Smooth muscle cell (in vitro differentiated cells): ENCODE measurements at regions not wholly inside any gene's neighbourhood (a gene's known extent, or its start where the extent isn't known, plus 50 kb on each side); places are given as distances from the start of the nearest gene placed in this dataset.
A peak's percentile ranks its signal among the peaks of the same experiment; 100 is the strongest.
"Not testable (repeated sequence)": the region's sequence is repeated elsewhere in the genome, so short reads cannot be mapped to it uniquely, and the experiment has no call there.

ENCODE experiments used
- DNase-seq: peaks from one replicate; lab custom pipeline; 2025; ENCODE audit not compliant: unreplicated experiment; lab: John Stamatoyannopoulos, UW
- H2AFZ ChIP-seq: fragments of 200-600 bp; sonication (generic); 2 replicates; pipeline ENCODE4 v1.6.0; 2016; ENCODE audit warnings: antibody characterized with exemption, low read depth, mild to moderate bottlenecking
- H3F3A ChIP-seq: fragments of 200-600 bp; sonication (generic); 2 replicates; pipeline ENCODE4 v1.6.0; 2017; ENCODE audit warnings: antibody characterized with exemption, low read depth
- H3K27ac ChIP-seq: fragments of 200-600 bp; sonication (generic); 2 replicates; pipeline ENCODE4 v1.5.1; 2016; ENCODE audit warnings: low read depth, mild to moderate bottlenecking
- H3K27me3 ChIP-seq: fragments of 200-600 bp; sonication (generic); 2 replicates; pipeline ENCODE4 v1.6.1; 2016; ENCODE audit warnings: low read depth, mild to moderate bottlenecking
- H3K36me3 ChIP-seq: fragments of 200-600 bp; sonication (generic); 2 replicates; pipeline ENCODE4 v1.5.1; 2016; ENCODE audit warnings: low read depth
- H3K4me1 ChIP-seq: fragments of 200-600 bp; sonication (generic); 2 replicates; pipeline ENCODE4 v1.5.1; 2016; ENCODE audit warnings: low read depth
- H3K4me2 ChIP-seq: fragments of 200-600 bp; sonication (generic); 2 replicates; pipeline ENCODE4 v1.6.0; 2016; ENCODE audit warnings: mild to moderate bottlenecking
- H3K4me3 ChIP-seq: fragments of 200-600 bp; sonication (generic); 2 replicates; pipeline ENCODE4 v1.5.1; 2016; ENCODE audit warnings: mild to moderate bottlenecking
- H3K79me2 ChIP-seq: fragments of 200-600 bp; sonication (generic); 2 replicates; pipeline ENCODE4 v1.6.0; 2016; ENCODE audit warnings: low read depth, mild to moderate bottlenecking
- H3K9ac ChIP-seq: fragments of 200-600 bp; sonication (generic); 2 replicates; pipeline ENCODE4 v1.6.0; 2016; ENCODE audit warnings: low read depth
- H3K9me3 ChIP-seq: fragments of 200-600 bp; sonication (generic); replicated peaks from 2 replicates; pipeline ENCODE4 v1.5.1; 2016; ENCODE audit warnings: low read depth
- H4K20me1 ChIP-seq: fragments of 200-600 bp; sonication (generic); 2 replicates; pipeline ENCODE4 v1.6.0; 2016; ENCODE audit warnings: low read depth
- WGBS: methylation state at CpG from one replicate; pipeline ENCODE4 v1.1.7; 2016; ENCODE audit warnings: low lambda C conversion rate; 5-methylcytosine and 5-hydroxymethylcytosine counted together
- TF ChIP-seq, protein P1 (sequence below): fragments of 200-600 bp; sonication (generic); IDR thresholded peaks from 2 replicates; pipeline ENCODE4 v1.5.1; 2017; ENCODE audit warnings: borderline replicate concordance, mild to moderate bottlenecking, antibody characterized with exemption; ENCODE audit not compliant: insufficient read depth, poor library complexity, severe bottlenecking

DNA sequence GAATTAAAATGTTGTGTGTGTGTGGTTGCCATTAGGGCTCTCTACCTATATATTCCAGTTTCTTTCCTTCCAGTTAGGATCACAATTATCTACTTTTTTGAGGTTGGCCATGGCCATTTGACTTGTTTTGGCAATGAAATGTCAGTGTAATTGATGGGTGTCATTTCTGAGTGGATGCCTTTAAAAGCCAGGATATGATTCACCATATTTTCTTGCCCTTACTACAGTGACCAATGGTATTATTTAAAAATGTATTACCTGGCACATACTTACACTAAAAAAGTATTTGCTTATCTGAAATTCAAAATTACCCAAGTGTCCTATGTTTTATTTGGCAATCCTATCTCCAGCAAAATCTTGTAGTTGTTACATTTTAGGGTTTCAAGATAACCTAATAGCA lies 258.7 kb upstream of the ACTBL2 start:
- Histone ChIP-seq H3F3A (peaks cover 8% of the 10 kb centered on the region), H4K20me1 (no peaks in the 10 kb centered on the region), H2AFZ (no peak overlapping the region), H3K9ac (no peak overlapping the region), H3K79me2 (no peaks in the 10 kb centered on the region), H3K27ac (no peak overlapping the region), H3K4me3 (no peak overlapping the region), H3K4me1 (peaks cover 18% of the 10 kb centered on the region), H3K9me3 (no peaks in the 10 kb centered on the region), H3K4me2 (no peak overlapping the region), H3K36me3 (no peaks in the 10 kb centered on the region), H3K27me3 (no peaks in the 10 kb centered on the region)
- no peak for DNase-seq
- TF ChIP-seq, protein P1, sequence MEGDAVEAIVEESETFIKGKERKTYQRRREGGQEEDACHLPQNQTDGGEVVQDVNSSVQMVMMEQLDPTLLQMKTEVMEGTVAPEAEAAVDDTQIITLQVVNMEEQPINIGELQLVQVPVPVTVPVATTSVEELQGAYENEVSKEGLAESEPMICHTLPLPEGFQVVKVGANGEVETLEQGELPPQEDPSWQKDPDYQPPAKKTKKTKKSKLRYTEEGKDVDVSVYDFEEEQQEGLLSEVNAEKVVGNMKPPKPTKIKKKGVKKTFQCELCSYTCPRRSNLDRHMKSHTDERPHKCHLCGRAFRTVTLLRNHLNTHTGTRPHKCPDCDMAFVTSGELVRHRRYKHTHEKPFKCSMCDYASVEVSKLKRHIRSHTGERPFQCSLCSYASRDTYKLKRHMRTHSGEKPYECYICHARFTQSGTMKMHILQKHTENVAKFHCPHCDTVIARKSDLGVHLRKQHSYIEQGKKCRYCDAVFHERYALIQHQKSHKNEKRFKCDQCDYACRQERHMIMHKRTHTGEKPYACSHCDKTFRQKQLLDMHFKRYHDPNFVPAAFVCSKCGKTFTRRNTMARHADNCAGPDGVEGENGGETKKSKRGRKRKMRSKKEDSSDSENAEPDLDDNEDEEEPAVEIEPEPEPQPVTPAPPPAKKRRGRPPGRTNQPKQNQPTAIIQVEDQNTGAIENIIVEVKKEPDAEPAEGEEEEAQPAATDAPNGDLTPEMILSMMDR, result no peak

DNA sequence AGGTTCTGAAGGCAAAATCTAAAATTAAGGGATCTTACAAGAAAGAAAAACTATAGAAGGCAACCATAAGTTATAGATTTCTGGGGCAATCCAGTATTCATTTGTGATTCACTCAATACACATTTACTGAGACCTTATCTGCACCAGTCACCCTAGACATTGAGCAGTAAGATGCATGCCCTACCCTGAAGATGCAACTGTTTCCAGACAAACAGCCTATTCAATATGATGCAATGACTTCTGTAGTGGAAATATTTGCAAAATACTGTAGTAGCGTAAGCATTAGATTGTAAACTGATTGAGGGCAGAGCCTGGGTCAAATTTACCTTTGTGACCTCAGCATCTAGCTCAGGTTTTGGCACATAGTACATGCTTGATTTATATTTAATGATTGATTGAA lies 256.2 kb upstream of the ACTBL2 start:
- no peak overlapping the region for H3K4me3 ChIP-seq
- peaks cover 27% of the 10 kb centered on the region for H3K4me1 ChIP-seq
- no peak overlapping the region for H3K4me2 ChIP-seq
- H3K79me2 ChIP-seq, result no peaks in the 10 kb centered on the region
- H3K27me3 ChIP-seq, result no peaks in the 10 kb centered on the region
- peak overlapping the region; percentile 94 for H3K27ac ChIP-seq
- no peak overlapping the region for H3K9ac ChIP-seq
- no peaks in the 10 kb centered on the region for H3K36me3 ChIP-seq
- no peak for DNase-seq
- H2AFZ ChIP-seq, result no peak overlapping the region
- H3K9me3 ChIP-seq, result no peaks in the 10 kb centered on the region
- WGBS, result 74% methylated on average over 1 of the region's 1 CpG
- TF ChIP-seq, protein P1, result no peak
- H4K20me1 ChIP-seq, result no peaks in the 10 kb centered on the region
- H3F3A ChIP-seq, result peaks cover 14% of the 10 kb centered on the region

DNA sequence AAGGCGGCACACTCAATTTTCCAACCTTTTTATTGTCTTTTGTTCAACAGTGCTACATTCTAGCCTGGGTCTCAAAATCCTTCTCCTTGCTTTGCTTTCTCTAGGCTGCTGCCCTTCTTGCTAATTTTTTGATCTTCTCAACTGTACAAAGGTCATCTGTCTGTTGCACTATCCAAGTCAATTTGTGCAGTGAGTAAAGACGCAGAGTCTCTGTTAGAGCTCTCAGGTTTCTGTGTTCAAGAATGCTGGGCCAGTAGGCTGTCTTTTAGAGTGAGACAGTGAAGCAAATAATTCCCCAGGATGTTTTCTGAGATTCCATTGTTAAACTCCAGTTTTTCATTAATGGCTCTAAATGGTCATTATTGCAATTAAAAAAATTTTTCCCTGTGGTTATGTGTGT lies 255.7 kb upstream of the ACTBL2 start:
- Histone ChIP-seq H2AFZ (no peak overlapping the region), H3K36me3 (no peaks in the 10 kb centered on the region), H3K9me3 (no peaks in the 10 kb centered on the region), H3K79me2 (no peaks in the 10 kb centered on the region), H3K4me2 (no peak overlapping the region), H3K4me3 (no peak overlapping the region), H3K27ac (peak overlapping the region; percentile 94), H4K20me1 (no peaks in the 10 kb centered on the region), H3K4me1 (peaks cover 27% of the 10 kb centered on the region), H3F3A (peaks cover 14% of the 10 kb centered on the region), H3K27me3 (no peaks in the 10 kb centered on the region), H3K9ac (no peak overlapping the region)
- WGBS, result 64% methylated on average over 2 of the region's 2 CpGs
- TF ChIP-seq, protein P1, result no peak
- no peak for DNase-seq

DNA sequence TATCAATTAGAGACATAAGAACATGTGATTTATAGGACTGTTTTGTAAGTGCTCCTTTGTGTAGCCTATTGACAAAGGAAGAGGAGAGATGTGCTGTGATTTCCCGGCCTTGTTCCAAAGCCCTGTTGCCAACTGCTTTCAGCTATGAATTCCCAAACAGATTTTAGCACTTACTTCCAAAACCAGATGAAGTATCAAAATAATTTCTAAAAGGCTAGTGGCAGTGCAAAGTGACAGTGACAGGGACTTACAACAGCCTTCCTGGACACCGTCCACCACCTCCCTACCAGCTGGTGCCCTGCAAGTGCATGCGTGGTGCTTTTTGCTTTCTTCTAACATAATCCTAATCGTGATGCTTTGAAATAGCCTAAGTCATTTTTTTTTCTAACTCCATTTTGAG lies 254.1 kb upstream of the ACTBL2 start:
- TF ChIP-seq, protein P1, result no peak
- Histone ChIP-seq H3K27me3 (no peaks in the 10 kb centered on the region), H3K4me2 (peak overlapping the region; percentile 67), H3F3A (peaks cover 14% of the 10 kb centered on the region), H3K27ac (peak overlapping the region; percentile 94), H3K4me3 (no peak overlapping the region), H4K20me1 (no peaks in the 10 kb centered on the region), H3K79me2 (no peaks in the 10 kb centered on the region), H3K4me1 (peaks cover 27% of the 10 kb centered on the region), H2AFZ (peak overlapping the region; percentile 63), H3K36me3 (no peaks in the 10 kb centered on the region), H3K9me3 (no peaks in the 10 kb centered on the region), H3K9ac (peak overlapping the region; percentile 76)
- no peak for DNase-seq
- 99% methylated on average over 4 of the region's 4 CpGs for WGBS

DNA sequence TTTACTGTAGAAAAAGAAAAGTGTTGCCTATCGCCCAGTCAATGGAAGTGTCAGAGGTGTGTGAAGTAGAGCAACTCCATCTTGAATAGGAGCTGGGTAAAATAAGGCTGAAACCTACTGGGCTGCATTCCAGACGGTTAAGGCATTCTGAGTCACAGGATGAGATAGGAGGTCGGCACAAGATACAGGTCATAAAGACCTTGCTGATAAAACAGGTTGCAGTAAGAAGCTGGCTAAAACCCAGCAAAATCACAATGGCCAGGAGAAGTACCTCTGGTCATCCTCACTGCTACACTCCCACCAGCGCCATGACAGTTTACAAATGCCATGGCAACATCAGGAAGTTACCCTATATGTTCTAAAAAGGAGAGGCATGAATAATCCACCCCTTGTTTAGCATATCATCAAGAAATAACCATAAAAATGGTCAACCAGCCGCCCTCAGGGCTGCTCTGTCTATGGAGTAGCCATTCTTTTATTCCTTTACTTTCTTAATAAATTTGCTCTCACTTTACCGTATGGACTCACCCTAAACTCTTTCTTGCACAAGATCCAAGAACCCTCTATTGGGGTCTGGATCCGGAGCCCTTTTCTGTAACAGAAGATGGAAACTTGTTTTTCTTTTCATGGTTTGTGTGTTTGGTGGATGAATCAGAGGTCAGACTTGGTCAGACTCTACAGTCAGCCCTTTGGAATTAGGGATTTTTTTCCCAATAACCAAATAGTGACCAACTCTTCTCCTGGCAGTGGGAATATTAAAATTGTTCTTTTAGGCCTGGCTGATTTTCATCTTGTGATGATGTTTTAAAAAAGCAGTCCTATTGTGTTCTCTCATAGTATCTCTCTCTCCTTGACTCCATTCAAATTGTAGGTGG lies 252.9 kb upstream of the ACTBL2 start:
- WGBS, result 44% methylated on average over 7 of the region's 7 CpGs
- not testable (repeated sequence) for H3K9me3 ChIP-seq, DNase-seq, H3K27me3 ChIP-seq, H3K79me2 ChIP-seq, H4K20me1 ChIP-seq, H3K36me3 ChIP-seq, H3K4me3 ChIP-seq
- peaks cover 14% of the 10 kb centered on the region for H3F3A ChIP-seq
- peaks cover 20% of the 10 kb centered on the region for H3K4me1 ChIP-seq
- H2AFZ ChIP-seq, result peak overlapping the region; percentile 73
- H3K4me2 ChIP-seq, result peak overlapping the region; percentile 67
- peak overlapping the region; percentile 94 for H3K27ac ChIP-seq
- peak overlapping the region; percentile 76 for H3K9ac ChIP-seq
